Ishikawa (cell line): ENCODE measurements at regions not wholly inside any gene's neighbourhood (a gene's known extent, or its start where the extent isn't known, plus 50 kb on each side); places are given as distances from the start of the nearest gene placed in this dataset.

Source experiments
- CEBPB ChIP-seq: IDR thresholded peaks from 2 replicates; pipeline ENCODE4 v1.6.1; 2012
- CREB1 ChIP-seq: IDR thresholded peaks from 2 replicates; pipeline ENCODE4 v1.6.1; 2012; ENCODE audit warnings: low read depth
- EGR1 ChIP-seq: IDR thresholded peaks from 2 replicates; pipeline ENCODE4 v1.6.1; 2012
- EP300 ChIP-seq: IDR thresholded peaks from 2 replicates; pipeline ENCODE4 v1.6.1; 2012; ENCODE audit warnings: borderline replicate concordance
- FOXM1 ChIP-seq: IDR thresholded peaks from 2 replicates; pipeline ENCODE4 v1.6.1; 2012; ENCODE audit warnings: low read depth, borderline replicate concordance
- NFIC ChIP-seq: IDR thresholded peaks from 2 replicates; pipeline ENCODE4 v1.6.1; 2012
- RAD21 ChIP-seq: IDR thresholded peaks from 2 replicates; pipeline ENCODE4 v1.6.1; 2012; ENCODE audit warnings: low read depth
- REST ChIP-seq: IDR thresholded peaks from 2 replicates; pipeline ENCODE4 v1.6.1; 2012; ENCODE audit warnings: low read depth, mild to moderate bottlenecking
- TAF1 ChIP-seq: IDR thresholded peaks from 2 replicates; pipeline ENCODE4 v1.6.1; 2012; ENCODE audit warnings: low read depth, mild to moderate bottlenecking
- TCF12 ChIP-seq: IDR thresholded peaks from 2 replicates; pipeline ENCODE4 v1.6.1; 2012; ENCODE audit warnings: low read depth
- TEAD4 ChIP-seq: IDR thresholded peaks from 2 replicates; pipeline ENCODE4 v1.6.1; 2012
- USF1 ChIP-seq: IDR thresholded peaks from 2 replicates; pipeline ENCODE4 v1.6.1; 2012
- YY1 ChIP-seq: IDR thresholded peaks from 2 replicates; pipeline ENCODE4 v1.6.1; 2012; ENCODE audit warnings: low read depth
- ZBTB7A ChIP-seq: IDR thresholded peaks from 2 replicates; pipeline ENCODE4 v1.6.1; 2012; ENCODE audit warnings: low read depth
- TF ChIP-seq, protein P1 (sequence below): IDR thresholded peaks from 2 replicates; pipeline ENCODE4 v1.6.1; 2012

DNA sequence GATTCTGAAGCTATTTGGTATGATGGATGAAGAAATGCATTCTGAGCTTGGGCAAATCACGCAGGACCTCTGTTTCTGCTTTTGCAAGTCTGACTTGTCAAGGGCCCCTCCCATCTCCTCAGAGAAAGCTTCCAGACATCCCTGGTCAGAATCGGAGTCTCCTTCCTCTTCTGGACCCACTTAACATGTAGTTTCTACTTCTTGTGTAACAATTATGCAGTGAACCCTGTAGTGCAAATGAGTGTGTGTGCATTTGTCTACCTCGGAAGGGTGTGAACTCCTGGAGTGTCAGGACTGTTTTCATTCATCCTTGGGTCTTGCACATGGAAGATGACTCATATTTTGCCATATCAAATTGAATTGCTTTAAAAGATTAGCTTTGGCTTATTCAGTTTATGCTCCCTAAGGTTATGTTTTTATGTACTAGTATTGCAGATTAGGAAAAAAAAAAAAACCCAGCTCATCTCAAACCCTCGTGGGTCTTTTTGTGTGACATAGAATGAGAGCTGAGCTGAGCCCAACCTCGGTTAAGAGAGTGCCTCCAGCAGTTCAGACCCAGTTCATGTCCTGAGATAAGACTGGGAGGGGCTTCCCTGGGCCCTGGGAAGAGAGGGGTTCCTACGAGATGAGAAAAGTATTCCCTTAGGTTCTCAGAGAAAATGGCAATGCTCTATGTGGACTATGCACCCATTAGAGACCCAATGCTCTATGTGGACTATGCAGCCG is 61.1 kb upstream of the RPL34 start:
- TF ChIP-seq EP300 (no peak), ZBTB7A (no peak), RAD21 (no peak), NFIC (no peak), USF1 (no peak), TCF12 (no peak), TAF1 (no peak), YY1 (no peak), EGR1 (no peak), CREB1 (no peak), REST (no peak), FOXM1 (no peak), TEAD4 (no peak), CEBPB (no peak)
- TF ChIP-seq, protein P1, sequence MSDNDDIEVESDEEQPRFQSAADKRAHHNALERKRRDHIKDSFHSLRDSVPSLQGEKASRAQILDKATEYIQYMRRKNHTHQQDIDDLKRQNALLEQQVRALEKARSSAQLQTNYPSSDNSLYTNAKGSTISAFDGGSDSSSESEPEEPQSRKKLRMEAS = no peak

DNA sequence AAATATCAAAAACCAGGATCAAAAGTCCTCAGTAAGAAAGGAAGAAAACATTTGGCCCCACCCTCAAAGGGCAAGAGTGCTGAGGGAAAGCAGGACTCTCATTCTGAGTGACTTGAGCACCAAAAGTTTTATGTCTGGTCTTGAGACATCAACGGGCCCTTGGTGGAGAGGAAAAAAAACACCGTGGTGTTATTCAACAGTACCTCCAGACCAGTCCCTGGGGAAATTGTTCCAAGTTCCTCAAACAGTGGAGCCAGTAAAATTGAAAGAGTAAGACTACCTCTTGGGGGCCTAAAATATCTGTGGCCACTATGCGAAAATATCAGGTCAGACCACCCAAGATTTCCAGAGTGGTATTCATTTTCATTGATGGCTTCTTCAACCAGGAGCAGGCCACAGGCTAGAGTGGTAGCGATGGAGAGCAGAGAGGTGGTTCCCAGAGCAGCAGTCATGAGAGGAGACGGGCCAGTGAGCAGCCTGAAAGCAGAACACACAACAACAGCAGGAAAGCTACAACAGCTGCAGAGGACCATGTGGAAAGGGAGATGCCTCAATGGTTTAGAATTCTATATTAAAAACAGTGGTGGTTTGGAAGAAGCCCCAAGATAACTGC is 63.7 kb upstream of the RPL34 start:
- TF ChIP-seq TAF1 (no peak), CREB1 (no peak), ZBTB7A (no peak), TEAD4 (no peak), TCF12 (no peak), EP300 (no peak), CEBPB (no peak), YY1 (no peak), RAD21 (no peak), REST (no peak), EGR1 (no peak), USF1 (no peak), FOXM1 (no peak), NFIC (no peak)
- TF ChIP-seq, protein P1 = no peak

DNA sequence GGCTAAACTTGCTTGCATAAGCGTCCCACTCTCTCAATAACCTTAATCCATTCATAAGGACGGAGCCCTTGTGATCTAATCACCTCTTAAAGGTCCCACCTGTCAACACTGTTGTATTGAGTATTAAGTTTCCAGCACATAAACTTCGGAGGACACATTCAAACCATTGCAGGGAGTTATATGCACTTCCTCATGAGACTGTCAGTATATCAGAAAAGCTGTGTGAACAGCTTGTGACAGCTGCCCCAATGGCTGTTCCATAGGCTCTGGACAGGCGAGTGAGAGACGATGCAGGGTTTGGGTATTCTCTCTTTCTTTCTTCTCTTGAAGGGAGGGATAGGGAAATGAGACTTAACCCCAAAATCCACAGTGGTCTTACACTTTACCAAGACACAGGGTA is 64.2 kb upstream of the RPL34 start:
- TF ChIP-seq ZBTB7A (no peak), TEAD4 (no peak), FOXM1 (no peak), CREB1 (no peak), USF1 (no peak), RAD21 (no peak), CEBPB (no peak), NFIC (no peak), EGR1 (no peak), EP300 (no peak), TCF12 (no peak), REST (no peak)
- TF ChIP-seq, protein P1 = no peak
